A673 (cell line): ENCODE measurements at regions not wholly inside any gene's neighbourhood (a gene's known extent, or its start where the extent isn't known, plus 50 kb on each side); places are given as distances from the start of the nearest gene placed in this dataset. TPM values are rescaled to one million over a fixed set of nuclear protein-coding genes. Genes with fewer than 3 reads are reported as not detected.
"Not testable (repeated sequence)": the region's sequence is repeated elsewhere in the genome, so short reads cannot be mapped to it uniquely, and the experiment has no call there.

Experiments
- BruUV-seq: library from RNA; stranded (reverse); fragments of 400-500 nt; replicated peaks from 2 replicates; lab custom pipeline; 2021; lab: Mats Ljungman, UMichigan
- CTCF ChIA-PET: fragments of 300-600 bp; sonication (Branson Sonifier 250); formaldehyde crosslinking; loops from one replicate; lab custom pipeline; 2022; ENCODE audit warnings: antibody characterized with exemption; lab: Charles Lee
- POLR2A ChIA-PET: fragments of 300-600 bp; sonication (Branson Sonifier 250); formaldehyde crosslinking; loops from one replicate; lab custom pipeline; 2022; ENCODE audit warnings: antibody characterized with exemption; ENCODE audit not compliant: low non-redundant PET; lab: Charles Lee
- DNase-seq: peaks from one replicate; pipeline ENCODE4 v3.0.0-alpha.2; 2015; ENCODE audit warnings: low spot score
- H3K27ac ChIP-seq: fragments of 200-600 bp; sonication (generic); 2 replicates; pipeline ENCODE4 v1.5.1; 2016; ENCODE audit warnings: mixed run types, low read depth, mild to moderate bottlenecking, mixed read lengths, antibody characterized with exemption, low read length; ENCODE audit not compliant: poor library complexity, severe bottlenecking
- H3K27me3 ChIP-seq: fragments of 200-600 bp; sonication (generic); replicated peaks from 2 replicates; pipeline ENCODE4 v1.6.1; 2017; ENCODE audit warnings: mixed run types, low read depth, mild to moderate bottlenecking, mixed read lengths, antibody characterized with exemption, low read length; ENCODE audit not compliant: insufficient read depth, poor library complexity
- H3K36me3 ChIP-seq: fragments of 200-600 bp; sonication (generic); 2 replicates; pipeline ENCODE4 v1.6.1; 2016; ENCODE audit warnings: mixed run types, mild to moderate bottlenecking, mixed read lengths, antibody characterized with exemption, low read length; ENCODE audit not compliant: insufficient read depth, poor library complexity, severe bottlenecking
- H3K4me1 ChIP-seq: fragments of 200-600 bp; sonication (generic); 2 replicates; pipeline ENCODE4 v1.6.1; 2017; ENCODE audit warnings: mixed run types, mild to moderate bottlenecking, mixed read lengths, antibody characterized with exemption, low read length; ENCODE audit not compliant: insufficient read depth, poor library complexity, severe bottlenecking
- H3K4me3 ChIP-seq: fragments of 200-600 bp; sonication (generic); 2 replicates; pipeline ENCODE4 v1.5.1; 2016; ENCODE audit warnings: low read depth, mixed run types, mild to moderate bottlenecking, mixed read lengths, low read length; ENCODE audit not compliant: poor library complexity, severe bottlenecking
- H3K9me3 ChIP-seq: fragments of 200-600 bp; sonication (generic); 2 replicates; pipeline ENCODE4 v1.6.1; 2016; ENCODE audit warnings: mixed run types, low read depth, mild to moderate bottlenecking, mixed read lengths, antibody characterized with exemption, low read length; ENCODE audit not compliant: poor library complexity, severe bottlenecking
- CTCF ChIP-seq: fragments of 300-800, 200-600 bp; sonication (generic); conservative IDR thresholded peaks from 2 replicates; pipeline ENCODE4 v1.5.1; 2017; ENCODE audit warnings: low read depth, mild to moderate bottlenecking, antibody characterized with exemption, low read length, moderate library complexity, mixed read lengths
- EZH2 ChIP-seq: fragments of 200-600 bp; sonication (generic); IDR thresholded peaks from 2 replicates; pipeline ENCODE4 v1.6.1; 2017; ENCODE audit warnings: borderline replicate concordance, low read depth, mild to moderate bottlenecking, mixed read lengths, antibody characterized with exemption, low read length; ENCODE audit not compliant: poor library complexity, severe bottlenecking
- intact Hi-C: fragments of 100-400 bp; cut with micrococcal nuclease; formaldehyde crosslinking; loops from one replicate; pipeline ENCODE4 v1.10.0; 2022; ENCODE audit not compliant: unreplicated experiment
- microRNA-seq: library from miRNA; unstranded; fragments of <30 nt; microRNA quantifications from one replicate; pipeline ENCODE4 v1.2.0, GENCODE V29; 2021

GRCh38 chr17:64718058-64718457 is 56.0 kb upstream of the SMURF2 start:
- TF ChIP-seq EZH2 = no peak
- TF ChIP-seq CTCF = no peak
- CTCF ChIA-PET = interaction anchor here (0.6 kb wide), 1 partner anchor 26 kb away, joined by 3 read pairs; no protein-coding TSS in a partner anchor
- Histone ChIP-seq H3K36me3 (no peaks in the 10 kb centered on the region), H3K27me3 (no peaks in the 10 kb centered on the region), H3K27ac (no peak overlapping the region), H3K4me3 (no peak overlapping the region), H3K4me1 (no peaks in the 10 kb centered on the region), H3K9me3 (no peaks in the 10 kb centered on the region)
- POLR2A ChIA-PET = no interaction called here
- BruUV-seq = no TSS peak
- DNase-seq = no peak
- intact Hi-C loops = no loop called here

GRCh38 chr17:64716496-64716895 is 54.4 kb upstream of the SMURF2 start:
- H3K4me1 ChIP-seq, H3K27ac ChIP-seq, DNase-seq, H3K36me3 ChIP-seq, H3K9me3 ChIP-seq, CTCF ChIA-PET, BruUV-seq, intact Hi-C loops, H3K4me3 ChIP-seq, POLR2A ChIA-PET, H3K27me3 ChIP-seq: not testable (repeated sequence)

GRCh38 chr17:64713786-64714185 is 51.7 kb upstream of the SMURF2 start:
- H3K4me3 ChIP-seq, intact Hi-C loops, H3K4me1 ChIP-seq, H3K9me3 ChIP-seq, H3K27me3 ChIP-seq, H3K36me3 ChIP-seq, H3K27ac ChIP-seq, CTCF ChIA-PET, BruUV-seq, DNase-seq, POLR2A ChIA-PET: not testable (repeated sequence)

GRCh38 chr17:64712557-64713351 is 50.6 kb upstream of the SMURF2 start:
- H3K27me3 ChIP-seq, intact Hi-C loops, CTCF ChIA-PET, POLR2A ChIA-PET, H3K4me3 ChIP-seq, H3K27ac ChIP-seq, H3K4me1 ChIP-seq, DNase-seq, H3K36me3 ChIP-seq, BruUV-seq, H3K9me3 ChIP-seq: not testable (repeated sequence)

Small RNA genes lying in the stretch of these regions (microRNA-seq; reads per million reads assigned to microRNA genes)
- not detected for gene MIR6080
